Ammon's horn (tissue), 1 donor: ENCODE measurements at regions not wholly inside any gene's neighbourhood (a gene's known extent, or its start where the extent isn't known, plus 50 kb on each side); places are given as distances from the start of the nearest gene placed in this dataset.
"Not testable (repeated sequence)": the region's sequence is repeated elsewhere in the genome, so short reads cannot be mapped to it uniquely, and the experiment has no call there.

Experiments used
- DNase-seq: peaks from one replicate; pipeline ENCODE4 v3.0.0-alpha.2; 2016; ENCODE audit warnings: low spot score

GRCh38 chr4:148857973-148858534 lies 415.8 kb upstream of the NR3C2 start:
- DNase-seq: no peak

DNA sequence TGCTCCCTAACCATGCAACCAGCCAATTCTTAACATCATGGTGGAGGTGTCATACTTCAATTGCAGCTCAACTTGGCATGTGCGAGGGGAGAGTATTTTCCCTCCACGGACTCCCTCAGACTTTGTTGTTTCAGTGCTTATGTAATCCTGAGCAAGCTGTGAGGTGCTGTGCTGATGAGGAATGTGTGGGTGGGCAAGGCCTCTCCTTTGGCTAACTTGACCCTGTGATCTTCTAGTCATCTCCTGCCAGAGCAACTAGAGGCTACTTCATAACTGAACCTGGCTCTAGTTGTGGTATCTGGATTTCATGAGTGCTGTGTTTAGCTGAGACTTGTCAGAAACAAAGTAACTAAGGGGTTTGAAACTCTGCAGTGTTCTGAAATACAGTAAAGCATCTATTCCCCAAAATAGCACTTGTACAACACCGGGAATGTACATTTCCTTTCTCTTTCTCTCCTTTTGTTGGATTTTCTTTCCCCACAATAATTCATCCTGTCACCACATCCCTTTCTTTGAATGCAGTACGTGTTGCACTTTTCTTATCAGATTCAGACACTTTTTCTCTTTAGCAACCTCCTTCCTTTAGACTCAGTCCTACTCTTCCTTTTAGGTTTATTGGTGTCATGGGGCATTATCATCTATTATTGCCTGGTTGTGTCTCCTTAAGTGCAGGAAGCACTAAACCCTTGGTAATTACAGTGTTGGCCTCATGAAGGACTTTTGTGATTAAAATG lies 415.2 kb upstream of the NR3C2 start:
- no peak for DNase-seq

DNA sequence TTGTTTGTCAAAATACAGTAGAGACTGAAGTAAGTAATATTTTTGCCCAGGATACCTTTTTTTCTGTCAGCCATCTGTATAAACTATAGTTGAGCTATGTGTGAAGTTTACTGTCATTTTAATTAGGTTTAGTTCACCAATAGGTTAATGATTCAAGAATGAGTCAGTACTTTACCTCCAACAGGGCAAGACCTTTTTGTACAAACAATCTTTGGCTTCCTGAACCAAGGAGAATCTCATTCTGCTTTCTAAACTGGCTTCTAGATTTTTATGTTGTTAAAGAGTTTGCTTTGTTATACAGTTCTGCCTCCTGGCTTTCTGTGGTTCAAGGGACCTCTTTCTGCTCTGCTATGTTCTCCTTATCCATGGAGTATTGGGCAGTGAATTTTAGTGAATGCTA lies 412.0 kb upstream of the NR3C2 start:
- no peak for DNase-seq

- DNase-seq: no peak
Observed at GRCh38 chr4:148852092-148852699, 410.0 kb upstream of the NR3C2 start.

DNA sequence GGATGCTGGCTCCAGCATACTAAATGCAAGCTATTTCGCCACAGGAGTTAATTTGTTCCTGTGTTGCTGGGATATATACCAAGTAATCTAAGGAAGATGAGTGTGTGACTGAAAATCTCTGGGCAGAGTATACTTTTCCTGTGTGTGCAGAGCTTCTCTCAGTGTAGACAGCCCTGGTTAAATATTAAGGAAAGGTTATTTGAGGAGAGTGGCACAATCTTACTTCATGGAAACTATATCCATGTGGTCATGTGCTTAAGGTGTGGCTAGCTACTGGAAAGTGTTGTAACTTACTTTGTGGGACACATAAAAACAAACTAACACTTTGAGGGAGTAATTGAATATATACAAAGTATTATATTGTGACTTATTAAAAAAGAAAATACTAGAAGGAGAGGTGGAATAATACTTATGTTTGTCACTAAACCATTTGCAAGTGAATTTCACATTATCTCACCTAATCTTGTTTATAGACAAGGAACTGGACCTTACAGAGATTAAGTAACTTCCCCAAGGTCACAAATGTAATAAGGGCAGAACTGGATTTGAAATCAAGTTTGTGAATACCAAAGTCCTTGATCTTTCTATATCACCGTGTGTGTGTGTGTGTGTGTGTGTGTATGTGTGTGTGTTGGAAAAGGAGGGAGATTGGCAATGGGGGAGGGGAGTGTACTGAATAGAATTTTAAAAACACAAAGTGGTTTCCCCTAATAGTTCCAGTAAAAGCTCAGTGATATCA lies 408.2 kb upstream of the NR3C2 start:
- DNase-seq: no peak

DNA sequence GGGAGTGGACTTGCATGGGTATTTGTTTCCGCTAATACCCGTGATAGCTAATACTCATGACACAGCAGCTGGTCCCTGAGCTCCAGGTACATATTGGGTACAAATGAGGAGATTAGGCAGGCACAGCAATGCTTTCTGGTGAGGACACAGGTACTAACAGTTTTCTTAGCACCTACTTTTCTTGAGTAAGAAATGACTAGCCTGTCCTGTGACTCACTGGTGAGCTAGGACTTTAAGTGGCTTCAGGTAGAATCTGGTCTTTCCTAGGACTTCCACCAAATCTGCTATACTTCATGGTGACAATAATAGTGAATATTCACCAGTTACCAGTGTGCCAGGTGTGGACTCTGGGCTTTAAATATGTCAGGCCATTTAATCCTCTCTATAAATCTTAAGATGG lies 407.4 kb upstream of the NR3C2 start:
- no peak for DNase-seq

- no peak for DNase-seq
Observed at GRCh38 chr4:148847544-148848255, 405.5 kb upstream of the NR3C2 start.

DNA sequence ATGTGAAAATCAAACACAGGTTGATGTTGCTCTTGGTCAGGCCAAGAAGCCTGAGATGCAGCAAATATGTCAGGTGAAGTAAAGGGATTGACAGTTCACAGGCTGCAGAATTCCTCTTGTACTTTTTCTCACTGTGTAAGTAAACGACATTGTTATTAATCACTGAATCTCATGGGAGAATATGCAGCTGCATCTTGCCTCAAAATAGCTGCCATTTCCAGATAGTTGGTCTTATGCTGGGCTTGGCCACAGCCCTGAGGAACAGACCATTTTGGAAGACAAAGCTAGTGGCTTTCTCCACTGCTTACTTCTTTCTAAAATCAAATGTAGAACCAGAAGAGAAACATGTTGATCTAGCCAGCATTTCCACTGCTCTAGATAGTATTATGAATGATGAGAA lies 403.4 kb upstream of the NR3C2 start:
- DNase-seq: no peak

DNA sequence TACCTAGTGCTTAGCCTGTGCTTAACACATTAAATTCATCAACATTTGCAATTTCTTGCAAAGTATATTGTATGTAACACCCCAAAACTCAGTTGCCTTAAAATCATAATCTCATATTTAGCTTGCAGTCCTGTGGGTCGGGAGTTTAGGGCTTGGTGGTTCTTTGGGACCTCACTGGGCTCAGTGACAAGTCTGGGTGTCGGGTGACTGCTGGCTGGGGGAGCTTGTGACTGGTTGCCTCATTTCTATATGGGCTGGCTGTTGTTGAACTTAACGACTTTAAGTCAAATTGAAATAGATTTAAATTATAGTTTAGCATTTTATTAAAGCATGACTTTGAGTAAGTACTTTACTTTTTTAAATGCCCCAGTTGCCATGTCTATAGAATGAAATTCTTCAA lies 401.4 kb upstream of the NR3C2 start:
- DNase-seq: no peak

- no peak for DNase-seq
Observed at GRCh38 chr4:148842843-148843242, 400.6 kb upstream of the NR3C2 start.

- not testable (repeated sequence) for DNase-seq
Observed at GRCh38 chr4:148837571-148837970, 395.4 kb upstream of the NR3C2 start.

DNA sequence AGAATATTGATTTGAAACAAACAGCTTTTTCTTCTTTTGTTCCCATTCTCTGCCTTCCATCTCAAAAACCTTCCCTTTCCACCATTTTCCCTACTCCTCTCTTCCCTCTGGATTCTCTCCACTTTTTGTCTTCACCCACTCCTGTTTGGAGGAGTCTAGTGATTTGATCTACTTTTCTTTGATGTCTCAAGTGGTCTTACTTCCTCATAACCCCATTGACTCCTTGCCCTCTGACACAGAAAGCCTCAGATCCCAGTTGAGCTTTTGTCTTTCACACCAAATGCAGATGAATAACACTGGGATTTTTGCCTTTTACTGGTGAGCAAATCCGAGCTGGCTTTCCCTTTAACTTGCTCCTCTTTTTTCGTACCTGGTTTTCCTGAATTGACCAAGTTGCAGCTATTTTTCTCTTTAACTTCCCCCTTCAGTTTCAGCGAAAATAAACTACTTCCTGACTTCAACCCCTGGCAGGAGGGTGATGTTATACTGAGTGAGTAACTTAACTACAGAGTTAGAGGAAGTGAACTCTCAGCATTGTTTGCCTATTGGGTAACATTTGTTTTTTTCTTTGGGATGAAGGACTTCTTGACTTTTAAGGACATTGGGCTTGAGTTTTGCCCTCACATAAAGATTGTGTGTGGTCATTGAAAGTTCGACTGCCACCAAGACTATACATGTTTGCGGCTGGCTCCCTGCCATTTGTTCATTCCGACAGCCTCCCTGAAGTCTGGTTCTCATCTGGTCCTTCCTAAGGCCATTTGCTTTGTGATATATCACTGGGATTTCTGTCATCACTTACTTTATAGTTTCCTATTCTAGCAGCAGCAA lies 392.8 kb upstream of the NR3C2 start:
- DNase-seq: peak; percentile 46

DNA sequence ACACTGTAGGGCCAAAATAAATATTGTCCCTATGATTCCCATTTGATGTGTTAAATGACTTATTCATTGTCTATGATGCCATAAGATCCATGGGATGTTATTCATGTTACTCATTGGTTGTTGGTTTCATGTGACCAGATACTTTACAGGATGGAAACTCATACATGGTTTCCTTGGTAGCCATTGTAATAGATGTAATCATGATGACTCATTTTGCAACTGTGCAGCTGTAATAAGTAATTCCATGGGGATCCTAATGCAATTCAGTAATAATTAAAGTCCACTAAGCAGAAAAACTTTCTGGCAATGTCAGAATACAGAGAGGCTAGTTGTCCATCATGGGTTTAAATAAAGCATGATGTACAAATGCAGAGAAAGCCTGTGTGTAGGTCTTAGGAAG lies 389.7 kb upstream of the NR3C2 start:
- no peak for DNase-seq

GRCh38 chr4:148828291-148828690 lies 386.1 kb upstream of the NR3C2 start:
- no peak for DNase-seq

DNA sequence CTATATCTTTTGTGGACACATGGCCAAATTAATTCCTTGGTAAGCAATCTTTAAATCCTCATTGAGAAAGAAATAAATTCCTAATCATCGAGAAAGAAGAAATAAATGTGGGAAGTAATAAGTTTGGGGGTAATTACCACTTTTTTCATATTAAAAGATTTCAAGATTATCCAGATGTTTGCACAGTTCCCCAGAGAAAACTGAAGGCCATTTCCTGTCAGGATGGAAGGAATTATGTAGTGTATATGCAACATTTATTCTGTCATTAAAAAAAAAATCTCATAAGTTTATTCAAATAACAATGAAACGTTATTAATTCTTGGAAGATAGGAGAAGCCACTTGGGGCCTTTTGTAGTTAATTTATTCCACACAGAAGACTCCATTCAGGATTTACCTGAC lies 385.6 kb upstream of the NR3C2 start:
- no peak for DNase-seq

DNA sequence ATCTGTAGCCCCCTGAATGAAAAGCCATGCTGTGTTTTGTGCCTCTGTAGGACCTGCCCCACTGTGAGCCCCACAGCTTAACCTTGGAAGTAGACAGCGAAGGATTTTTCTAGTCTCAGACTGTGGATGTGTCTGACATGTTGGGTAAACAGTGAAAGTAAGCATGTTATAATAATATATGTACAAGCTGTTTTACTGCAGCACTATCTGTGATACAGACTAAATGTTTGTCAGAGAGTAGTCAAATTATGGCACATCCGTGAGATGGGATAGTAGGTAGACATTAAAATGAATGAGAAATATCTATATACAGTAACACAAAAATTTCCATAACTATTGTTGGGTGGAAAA lies 381.2 kb upstream of the NR3C2 start:
- DNase-seq: no peak

DNA sequence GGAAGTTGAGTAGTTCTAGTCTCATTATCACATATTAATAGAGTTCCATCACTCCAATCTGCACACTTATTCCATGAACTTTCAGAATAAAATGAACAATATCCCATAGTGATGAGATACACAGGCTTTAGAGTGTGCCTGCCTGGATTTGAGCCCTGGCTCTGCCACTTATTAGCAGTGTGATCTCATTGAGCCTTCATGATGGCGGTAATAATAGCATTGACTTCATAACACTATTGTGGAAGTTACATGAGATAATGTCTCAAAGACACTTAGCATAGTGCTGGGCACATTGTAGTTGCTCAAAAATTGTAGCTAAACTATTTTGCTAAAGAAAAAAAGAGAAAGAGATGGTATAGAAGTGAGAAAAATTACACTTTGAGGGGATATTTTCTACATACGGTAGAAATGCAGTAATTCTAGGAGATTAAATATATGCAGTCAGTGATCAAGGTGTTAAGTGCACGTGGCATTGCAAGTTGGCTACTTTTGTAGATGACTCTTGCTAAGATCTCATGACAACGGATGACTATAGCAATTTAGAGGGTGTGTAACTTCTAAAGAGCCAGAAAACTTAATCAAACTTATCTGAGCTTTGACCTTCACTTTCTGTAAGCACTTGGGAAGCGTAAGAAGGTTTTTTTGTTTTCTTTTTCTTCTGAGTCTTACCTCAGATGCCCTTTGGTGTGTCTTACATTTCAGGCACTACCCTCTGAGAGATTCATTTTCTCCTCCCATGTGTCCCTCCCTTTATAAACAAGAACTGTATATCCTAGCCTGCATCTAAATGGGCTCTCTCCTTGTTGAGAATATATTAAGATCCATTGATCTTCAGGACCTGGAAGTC lies 380.6 kb upstream of the NR3C2 start:
- DNase-seq: no peak

- no peak for DNase-seq
Observed at GRCh38 chr4:148814030-148814429, 371.8 kb upstream of the NR3C2 start.

- DNase-seq: no peak
Observed at GRCh38 chr4:148813289-148813688, 371.1 kb upstream of the NR3C2 start.

DNA sequence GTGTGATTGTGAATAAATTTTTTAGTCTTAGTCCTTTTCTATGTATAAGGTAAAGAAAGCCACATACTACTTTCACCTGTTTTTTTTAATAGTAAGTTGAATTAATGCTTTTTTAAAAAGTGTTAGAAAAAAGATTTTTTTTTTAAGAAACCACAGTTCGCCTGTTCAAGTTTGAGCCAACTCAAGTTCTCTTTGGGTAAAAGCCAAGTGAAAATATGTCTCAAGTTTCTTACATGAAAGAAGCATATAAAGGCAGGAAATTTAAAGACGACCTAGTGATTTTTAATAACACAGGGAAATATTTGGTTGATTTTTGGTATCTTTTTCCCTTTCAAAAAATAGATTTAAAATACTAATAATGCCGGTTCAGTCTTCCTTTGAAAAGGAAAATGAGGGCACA lies 369.9 kb upstream of the NR3C2 start:
- no peak for DNase-seq

DNA sequence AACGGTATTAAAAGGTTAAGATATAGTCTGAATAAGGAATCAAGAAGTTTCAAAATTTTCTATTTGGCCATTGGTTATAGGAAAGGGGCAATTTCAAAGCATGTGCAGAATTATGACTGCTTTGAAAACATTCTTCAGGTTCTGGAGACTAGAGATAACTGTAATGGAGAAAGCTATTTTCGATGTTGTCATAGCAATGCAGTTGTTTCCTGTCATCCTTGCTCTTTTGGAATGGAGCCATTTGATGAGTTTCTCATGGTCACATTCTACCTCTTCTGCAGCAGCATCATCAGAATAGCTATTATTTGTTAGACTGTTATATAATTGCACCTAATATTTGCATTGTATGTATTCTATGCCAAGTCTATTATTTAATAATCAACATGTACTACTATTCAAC lies 368.2 kb upstream of the NR3C2 start:
- DNase-seq: no peak
